ENCODE measurements at regions not wholly inside any gene's neighbourhood (a gene's known extent, or its start where the extent isn't known, plus 50 kb on each side); places are given as distances from the start of the nearest gene placed in this dataset.

DNA sequence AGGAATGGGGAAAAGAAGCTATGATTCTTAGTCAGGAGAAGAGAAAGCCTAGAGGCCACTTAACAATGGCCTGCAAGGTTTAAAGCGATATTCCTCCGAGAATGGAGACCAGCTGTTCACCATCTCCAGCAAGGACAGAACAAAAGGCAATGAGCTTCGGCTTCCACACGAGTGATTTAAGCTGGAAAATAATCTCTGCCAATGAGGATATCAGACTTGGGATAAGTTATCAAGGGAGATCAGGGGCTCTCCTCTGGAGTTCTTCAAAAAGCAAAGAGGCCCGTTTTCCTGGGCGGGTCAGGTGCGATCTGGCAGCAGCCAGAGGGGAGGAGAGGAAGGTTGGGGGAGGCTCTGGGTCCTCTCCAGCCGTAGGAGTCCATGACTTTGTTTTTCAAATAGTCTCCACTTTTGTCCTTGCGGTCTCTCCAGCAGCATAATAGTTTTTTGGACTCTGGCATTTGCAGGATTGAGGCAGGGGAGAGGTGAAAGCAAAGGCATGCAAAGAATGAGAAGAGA lies 211.3 kb downstream of the SKIDA1 start (continued):
- TF ChIP-seq RAD21 (IDR thresholded peaks at IDR 0.05 in 1 of 2, conservative IDR thresholded peaks at IDR 0.05 in 1 of 2; ENCODE audit: low read depth in 2 of 2, low read length in 2 of 2): no peak
- no peak for TF ChIP-seq KDM1A (IDR thresholded peaks at IDR 0.05; ENCODE audit: borderline replicate concordance, low read length)
- no peak for TF ChIP-seq RXRA (IDR thresholded peaks at IDR 0.05; ENCODE audit: insufficient read depth, low read depth, low read length)
